ENCODE measurements at regions not wholly inside any gene's neighbourhood (a gene's known extent, or its start where the extent isn't known, plus 50 kb on each side); places are given as distances from the start of the nearest gene placed in this dataset.

- intact Hi-C loops (cut with micrococcal nuclease; ENCODE audit: unreplicated experiment), result loop anchor here (5.0 kb wide), 1 partner anchor 129 kb away; the partner anchor contains the start of gene RAP2B
- Histone ChIP-seq H3K9me3 (ENCODE audit: low read depth, low read length, poor library complexity, severe bottlenecking) (no peaks in the 10 kb centered on the region), H3K4me1 (ENCODE audit: insufficient read depth, low read length, poor library complexity, severe bottlenecking) (peaks cover 21% of the 10 kb centered on the region), H3K36me3 (ENCODE audit: insufficient read depth, low read length, poor library complexity, severe bottlenecking) (no peaks in the 10 kb centered on the region), H3K27me3 (replicated peaks; ENCODE audit: insufficient read depth, low read depth, low read length, poor library complexity) (no peaks in the 10 kb centered on the region), H3K27ac (ENCODE audit: low read depth, low read length, poor library complexity, severe bottlenecking) (no peak overlapping the region), H3K4me3 (ENCODE audit: low read depth, low read length, poor library complexity, severe bottlenecking) (no peak overlapping the region)
- TF ChIP-seq CTCF (conservative IDR thresholded peaks at IDR 0.05; ENCODE audit: low read depth, low read length) (peak; percentile 57), EZH2 (IDR thresholded peaks at IDR 0.05; ENCODE audit: borderline replicate concordance, low read depth, low read length, poor library complexity, severe bottlenecking) (no peak)
- no TSS peak for BruUV-seq (replicated peaks)
- ChIA-PET POLR2A (ENCODE audit: low non-redundant PET) (no interaction called here), CTCF (interaction anchor here (0.6 kb wide), 1 partner anchor 125 kb away, joined by 3 read pairs; no protein-coding TSS in a partner anchor)
- peak; percentile 28 for DNase-seq (ENCODE audit: low spot score)
Measured at GRCh38 chr3:153291059-153291685, 129.1 kb downstream of the RAP2B start.

DNA sequence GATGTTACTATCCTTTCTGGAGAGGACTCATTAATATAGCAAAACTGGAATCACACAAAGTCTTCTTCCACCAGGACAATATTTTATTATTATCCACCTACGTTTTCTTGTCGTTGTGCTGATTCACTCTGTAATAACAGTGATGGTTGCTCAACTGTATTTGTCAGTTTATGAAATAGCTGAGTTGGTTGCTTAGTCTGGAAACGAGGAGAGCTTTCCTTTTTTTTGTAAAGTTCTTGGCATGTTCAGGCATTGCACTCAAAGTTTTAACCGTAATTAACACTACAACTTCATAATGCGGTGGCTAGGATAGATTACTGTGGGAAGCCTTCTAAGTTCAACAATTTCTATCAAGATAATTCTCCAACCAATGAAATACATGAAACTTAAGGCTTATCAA lies 131.2 kb downstream of the RAP2B start:
- POLR2A ChIA-PET (ENCODE audit: low non-redundant PET), result interaction anchor here (0.6 kb wide), 1 partner anchor 825 kb away, joined by 3 read pairs; no protein-coding TSS in a partner anchor

DNA sequence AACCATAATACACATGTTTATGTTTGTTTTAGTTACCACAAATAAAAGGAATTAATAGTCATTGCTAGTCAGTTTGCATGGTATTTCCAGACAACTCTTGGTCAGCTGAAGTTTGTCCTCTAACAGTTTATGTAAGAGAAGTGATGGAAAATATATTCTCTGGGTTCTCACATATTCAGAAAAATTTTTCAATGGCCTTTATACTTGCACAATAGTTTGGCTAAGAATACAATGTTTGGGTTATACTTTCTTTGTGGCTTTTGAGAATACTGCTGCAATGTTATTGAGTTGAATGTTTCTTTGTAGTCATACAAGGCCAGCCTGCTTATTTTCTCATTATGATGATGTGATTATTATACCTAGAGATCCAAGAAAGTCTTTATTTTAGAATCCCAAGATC lies 133.9 kb downstream of the RAP2B start:
- TF ChIP-seq EZH2 (IDR thresholded peaks at IDR 0.05; ENCODE audit: borderline replicate concordance, low read depth, low read length, poor library complexity, severe bottlenecking) (no peak), CTCF (conservative IDR thresholded peaks at IDR 0.05; ENCODE audit: low read depth, low read length) (no peak)
- DNase-seq (ENCODE audit: low spot score), result no peak
- H3K27me3 ChIP-seq (replicated peaks; ENCODE audit: insufficient read depth, low read depth, low read length, poor library complexity), result no peaks in the 10 kb centered on the region
- ChIA-PET POLR2A (ENCODE audit: low non-redundant PET) (no interaction called here), CTCF (no interaction called here)
- intact Hi-C loops (cut with micrococcal nuclease; ENCODE audit: unreplicated experiment), result no loop called here
- no peak overlapping the region for H3K27ac ChIP-seq (ENCODE audit: low read depth, low read length, poor library complexity, severe bottlenecking)
- H3K9me3 ChIP-seq (ENCODE audit: low read depth, low read length, poor library complexity, severe bottlenecking), result no peaks in the 10 kb centered on the region
- BruUV-seq (replicated peaks), result no TSS peak
- peaks cover 9% of the 10 kb centered on the region for H3K4me1 ChIP-seq (ENCODE audit: insufficient read depth, low read length, poor library complexity, severe bottlenecking)
- no peaks in the 10 kb centered on the region for H3K36me3 ChIP-seq (ENCODE audit: insufficient read depth, low read length, poor library complexity, severe bottlenecking)
- H3K4me3 ChIP-seq (ENCODE audit: low read depth, low read length, poor library complexity, severe bottlenecking), result no peak overlapping the region

More for the DNA sequence above, 131.2 kb downstream of the RAP2B start:
- Histone ChIP-seq H3K9me3 (ENCODE audit: low read depth, low read length, poor library complexity, severe bottlenecking) (no peaks in the 10 kb centered on the region), H3K27me3 (replicated peaks; ENCODE audit: insufficient read depth, low read depth, low read length, poor library complexity) (no peaks in the 10 kb centered on the region), H3K36me3 (ENCODE audit: insufficient read depth, low read length, poor library complexity, severe bottlenecking) (no peaks in the 10 kb centered on the region), H3K27ac (ENCODE audit: low read depth, low read length, poor library complexity, severe bottlenecking) (no peak overlapping the region), H3K4me3 (ENCODE audit: low read depth, low read length, poor library complexity, severe bottlenecking) (no peak overlapping the region), H3K4me1 (ENCODE audit: insufficient read depth, low read length, poor library complexity, severe bottlenecking) (peaks cover 21% of the 10 kb centered on the region)
- intact Hi-C loops (cut with micrococcal nuclease; ENCODE audit: unreplicated experiment), result loop anchor here (5.0 kb wide), 1 partner anchor 131 kb away; the partner anchor contains the start of gene RAP2B
- TF ChIP-seq CTCF (conservative IDR thresholded peaks at IDR 0.05; ENCODE audit: low read depth, low read length) (no peak), EZH2 (IDR thresholded peaks at IDR 0.05; ENCODE audit: borderline replicate concordance, low read depth, low read length, poor library complexity, severe bottlenecking) (no peak)
- CTCF ChIA-PET, result no interaction called here
- DNase-seq (ENCODE audit: low spot score), result no peak
- BruUV-seq (replicated peaks), result no TSS peak
